DMS153 treated with DMSO at 0.1 percent for 48 hours (cell line): ENCODE measurements at regions not wholly inside any gene's neighbourhood (a gene's known extent, or its start where the extent isn't known, plus 50 kb on each side); places are given as distances from the start of the nearest gene placed in this dataset.

Source experiments
- DNase-seq: peaks from one replicate; lab custom pipeline; 2025; ENCODE audit not compliant: unreplicated experiment; lab: John Stamatoyannopoulos, UW

DNA sequence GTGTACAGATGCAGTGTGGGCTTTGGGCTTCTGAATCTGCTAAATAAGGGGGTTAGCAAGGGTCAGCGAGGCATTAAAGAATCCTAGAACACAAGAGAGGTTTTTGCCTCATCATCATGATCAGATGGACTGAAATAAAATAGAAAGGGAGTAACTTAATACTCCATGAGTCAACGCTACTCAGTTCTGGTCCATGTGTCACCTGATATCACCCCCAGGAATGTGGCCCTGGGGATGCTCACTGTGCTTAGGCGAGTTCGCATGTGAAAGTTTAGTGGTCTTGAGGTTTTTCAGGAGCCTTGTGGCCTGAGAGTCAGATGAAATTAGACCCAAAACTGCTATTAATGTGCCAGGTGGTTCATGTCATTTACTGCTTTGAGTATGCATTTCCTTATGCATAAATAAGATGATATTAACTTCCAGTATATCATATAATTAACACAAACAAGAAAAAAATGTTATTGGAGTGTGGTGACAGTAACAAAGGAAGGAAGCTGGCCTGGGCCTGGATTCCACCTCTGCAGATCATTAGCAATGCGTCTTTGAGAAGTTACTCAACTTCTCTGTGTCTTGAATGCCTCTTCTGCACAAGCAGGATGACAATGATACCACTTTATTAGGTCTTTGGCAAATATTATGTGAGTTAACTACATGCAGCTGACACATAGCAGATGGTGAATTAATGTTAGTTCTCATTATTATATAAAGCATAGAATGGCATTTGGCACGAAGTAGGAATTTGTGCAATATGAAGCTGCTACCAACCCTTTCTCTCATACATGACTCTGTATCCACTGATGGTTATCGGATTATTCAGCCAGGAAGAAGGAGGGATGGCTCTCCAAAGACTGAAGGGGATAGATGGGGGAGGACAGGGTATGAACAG is 1272.6 kb downstream of the AACS start:
- DNase-seq: no peak

- DNase-seq: no peak
Observed at GRCh38 chr12:126342866-126343265, 1277.6 kb downstream of the AACS start.

DNA sequence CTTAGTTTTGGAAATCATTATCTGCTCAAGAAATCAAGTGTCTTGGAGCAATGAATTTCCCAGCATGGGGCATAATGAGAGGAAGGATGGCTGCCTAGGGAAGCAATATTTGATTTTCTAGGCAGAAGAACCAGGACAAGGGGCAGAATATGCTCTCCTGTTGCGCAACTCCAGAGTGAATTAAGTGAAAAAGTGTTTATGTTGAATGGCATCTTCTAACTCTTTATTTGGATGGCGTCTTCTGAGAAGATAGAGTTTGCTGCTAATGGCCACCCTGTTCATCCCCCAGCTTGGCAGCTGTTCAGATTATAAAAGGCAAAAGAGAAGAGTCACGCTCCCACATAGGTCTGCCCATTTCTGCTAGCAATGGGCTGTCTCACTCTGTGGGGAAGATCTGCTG is 1278.1 kb downstream of the AACS start:
- DNase-seq: no peak

DNA sequence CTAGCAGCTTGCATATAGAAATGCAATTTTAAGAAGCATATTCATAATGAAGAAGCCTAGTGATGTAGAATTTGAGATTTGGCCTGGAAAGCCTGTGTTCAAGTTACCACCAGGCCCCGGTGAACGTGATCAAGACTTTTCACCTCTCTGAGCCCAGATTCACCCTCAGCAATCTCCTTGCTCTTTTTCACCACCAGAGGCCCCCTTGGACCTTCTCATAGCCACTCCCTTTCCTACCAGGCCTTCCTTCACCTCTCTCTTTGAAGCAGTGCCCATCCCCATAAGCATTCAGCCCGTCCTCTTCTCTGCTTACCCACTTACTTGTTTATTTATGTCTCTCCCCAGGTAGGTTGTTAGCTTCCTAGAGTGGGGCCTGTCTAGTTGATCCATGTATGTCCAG is 1280.9 kb downstream of the AACS start:
- DNase-seq: no peak

DNA sequence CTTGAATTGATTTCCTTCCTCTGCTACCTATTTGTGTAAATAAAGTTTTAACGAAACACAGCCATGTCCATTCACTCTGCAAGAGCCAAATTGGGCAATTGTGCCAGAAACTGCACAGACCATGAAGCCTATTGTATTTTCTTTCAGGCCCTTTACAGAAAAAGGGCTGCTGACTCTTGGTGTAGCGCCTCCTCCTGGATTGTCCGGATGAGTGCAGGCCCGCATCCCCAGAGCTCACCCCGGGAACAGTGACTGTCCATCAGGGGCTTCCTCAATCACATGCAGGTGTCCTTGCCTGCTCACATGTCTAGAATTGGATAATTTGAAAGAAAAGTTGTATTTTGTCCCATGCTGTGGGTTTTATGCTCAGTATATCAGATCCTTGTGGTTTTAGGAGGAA is 1282.2 kb downstream of the AACS start:
- DNase-seq: no peak

- no peak for DNase-seq
Observed at GRCh38 chr12:126349383-126349782, 1284.1 kb downstream of the AACS start.

DNA sequence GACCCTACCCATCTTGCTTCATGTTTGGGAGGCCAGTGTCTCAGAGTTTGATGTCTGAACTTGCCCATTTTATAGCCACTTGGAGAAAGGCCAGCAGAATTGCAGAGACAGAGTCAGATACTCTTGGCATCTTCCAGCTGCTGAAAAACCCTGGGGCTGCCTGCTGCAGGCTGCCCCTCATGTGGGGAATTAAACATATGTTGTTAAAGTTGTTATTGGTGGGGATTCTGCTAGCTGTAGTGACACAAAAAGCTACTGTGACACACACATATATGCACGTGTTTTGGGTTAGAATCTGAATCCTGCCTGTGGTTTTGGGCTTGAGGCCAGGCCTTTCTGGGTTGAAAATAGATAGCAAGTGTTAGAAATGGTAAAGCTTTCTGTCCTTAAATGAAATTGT is 1288.4 kb downstream of the AACS start:
- DNase-seq: no peak

GRCh38 chr12:126354633-126355032 is 1289.4 kb downstream of the AACS start:
- no peak for DNase-seq

DNA sequence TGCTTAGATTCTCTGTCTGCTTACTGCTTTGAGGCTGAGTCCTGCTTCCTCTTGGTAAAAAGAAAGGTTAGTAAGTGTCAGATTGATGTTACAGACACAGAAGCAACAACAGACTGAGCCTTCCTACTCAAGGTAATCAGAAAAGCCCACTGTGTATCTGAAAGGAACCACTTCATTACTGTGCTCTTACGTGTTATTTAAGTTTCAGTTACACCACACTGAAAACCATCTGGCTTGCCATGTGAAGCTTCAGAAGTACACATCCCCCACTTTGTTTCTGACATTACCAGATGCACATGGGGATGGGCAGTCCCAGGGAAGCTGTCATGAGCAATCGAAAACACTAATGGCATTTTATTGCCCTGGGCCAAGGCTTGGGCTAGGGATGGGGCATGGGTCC is 1290.1 kb downstream of the AACS start:
- DNase-seq: no peak

- DNase-seq: no peak
Observed at GRCh38 chr12:126358806-126359205, 1293.6 kb downstream of the AACS start.

DNA sequence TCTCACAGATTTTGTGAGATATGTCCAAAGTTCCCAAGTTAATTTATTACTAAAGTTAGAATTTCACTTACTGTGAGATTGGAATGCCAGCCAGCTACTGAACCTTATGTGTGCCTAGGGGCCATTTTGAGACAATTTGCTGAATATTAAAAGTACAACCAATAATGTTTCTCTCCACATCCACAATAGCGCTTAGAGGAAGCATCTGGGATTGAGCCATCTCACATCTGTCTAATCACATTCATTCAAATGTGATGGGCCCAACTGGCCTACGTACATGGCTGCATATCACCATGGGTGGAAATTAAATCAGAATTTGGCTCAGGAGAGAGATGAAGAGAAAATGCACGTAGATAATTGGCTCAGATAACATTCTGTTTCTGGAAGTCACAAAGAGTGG is 1294.0 kb downstream of the AACS start:
- DNase-seq: no peak

GRCh38 chr12:126361804-126362203 is 1296.6 kb downstream of the AACS start:
- DNase-seq: no peak

- DNase-seq: no peak
Observed at GRCh38 chr12:126362493-126362892, 1297.3 kb downstream of the AACS start.

DNA sequence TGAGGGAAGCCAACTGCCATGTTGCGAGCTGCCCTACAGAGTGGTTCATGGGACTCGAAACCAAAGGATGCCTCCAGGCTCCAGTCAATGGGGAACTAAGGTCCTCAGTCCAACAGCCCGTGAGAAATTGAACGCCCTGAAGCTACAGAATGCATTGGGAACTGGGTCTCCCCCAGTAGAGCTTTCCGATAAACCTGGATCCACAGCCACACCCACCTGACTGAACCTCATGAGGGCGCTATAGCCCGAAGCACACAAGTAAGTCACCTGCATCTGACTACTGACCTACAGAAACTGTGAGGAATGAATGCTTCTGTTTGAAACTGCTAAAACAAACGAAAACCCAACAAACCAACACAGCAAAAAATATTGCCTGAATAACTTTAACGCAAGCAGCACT is 1297.7 kb downstream of the AACS start:
- DNase-seq: no peak

DNA sequence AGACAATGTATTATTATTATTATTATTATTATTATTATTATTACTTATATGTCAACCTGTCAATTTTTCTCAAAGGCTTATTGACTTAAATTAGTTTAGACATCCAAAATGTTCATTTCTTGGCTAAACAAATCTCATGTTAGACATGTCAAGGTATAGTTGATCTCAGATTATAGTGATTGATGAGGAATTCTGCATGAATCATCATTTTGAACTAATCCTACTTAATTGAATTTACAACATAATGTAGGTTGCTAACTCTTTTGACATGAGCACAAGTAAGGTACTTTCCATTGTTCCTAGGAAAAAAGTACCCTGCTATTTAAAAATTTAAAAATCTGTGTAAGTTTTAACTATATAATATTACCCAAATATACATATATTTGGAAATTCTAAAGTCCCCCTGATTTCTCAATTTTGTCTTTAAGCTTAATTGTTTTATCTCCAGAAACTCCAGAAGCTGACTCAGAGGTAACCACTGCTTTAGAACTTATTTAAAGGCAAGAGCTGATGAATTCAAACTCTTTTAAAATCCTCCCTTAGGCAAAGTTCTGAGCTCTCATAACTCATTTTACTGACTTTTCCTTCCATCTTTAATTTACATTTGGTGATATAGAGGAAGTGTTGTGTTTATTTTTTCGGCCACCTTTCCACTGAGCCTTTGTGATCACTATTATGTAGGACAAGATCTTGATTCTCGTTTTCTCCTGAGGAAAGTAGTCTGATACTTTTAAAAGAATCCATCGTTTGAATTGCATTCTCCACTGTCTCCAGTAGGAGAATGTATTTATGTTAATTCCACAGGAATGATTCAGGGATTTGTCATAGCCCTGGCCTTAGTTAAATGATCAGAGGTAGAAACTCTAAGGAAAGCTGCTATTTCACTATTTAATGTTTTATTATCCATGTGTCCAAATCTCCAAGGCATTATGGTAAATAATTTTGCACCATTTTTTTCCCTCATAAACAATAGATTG is 1304.5 kb downstream of the AACS start:
- no peak for DNase-seq

- DNase-seq: no peak
Observed at GRCh38 chr12:126383506-126383905, 1318.3 kb downstream of the AACS start.

- DNase-seq: peak; percentile 15
Observed at GRCh38 chr12:126384026-126384564, 1318.9 kb downstream of the AACS start.

DNA sequence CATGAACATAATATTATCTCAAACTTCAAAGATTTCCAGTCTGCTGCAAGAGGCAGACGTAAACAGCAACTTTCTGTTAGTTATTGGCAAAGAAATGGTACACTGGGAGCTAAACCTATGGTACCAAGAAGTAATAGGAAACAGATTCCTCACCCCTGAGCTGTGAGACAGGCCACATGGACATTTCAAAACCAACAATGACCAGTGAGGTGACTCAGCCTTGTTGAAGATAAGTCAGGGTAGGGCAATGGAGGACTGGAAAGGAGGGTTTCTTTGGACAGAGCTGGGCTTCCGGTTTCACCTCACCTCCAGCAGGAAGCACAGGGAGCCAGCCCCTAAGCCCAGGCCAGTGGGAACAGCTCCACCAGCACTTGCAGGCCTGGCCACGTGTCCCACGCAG is 1320.5 kb downstream of the AACS start:
- no peak for DNase-seq

GRCh38 chr12:126389220-126389841 is 1324.1 kb downstream of the AACS start:
- no peak for DNase-seq

DNA sequence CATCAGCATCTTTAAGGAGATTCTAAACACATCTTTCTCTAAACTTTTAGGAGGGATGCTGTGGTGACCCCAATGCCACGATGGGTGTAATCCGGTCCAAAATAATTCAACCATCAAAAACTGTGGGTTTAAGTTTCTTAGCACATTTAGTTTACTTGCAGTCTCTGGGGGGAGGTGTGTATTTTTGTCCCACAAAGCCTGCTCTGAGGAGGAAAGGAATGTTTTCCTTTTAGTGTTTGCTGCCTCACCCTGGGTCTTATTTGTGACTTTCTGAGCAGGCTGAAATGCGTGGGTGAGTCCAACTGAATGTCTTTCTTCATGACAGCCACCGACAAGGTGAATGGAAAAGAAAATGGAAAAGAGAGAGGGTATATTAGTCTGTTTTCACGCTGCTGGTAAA is 1324.7 kb downstream of the AACS start:
- DNase-seq: no peak

GRCh38 chr12:126390969-126391566 is 1325.8 kb downstream of the AACS start:
- DNase-seq: no peak
